Stomach (tissue), 4 donors: ENCODE measurements at regions not wholly inside any gene's neighbourhood (a gene's known extent, or its start where the extent isn't known, plus 50 kb on each side); places are given as distances from the start of the nearest gene placed in this dataset.

Experiments
- POLR2A ChIP-seq, 4 donors: fragments of 450-650 bp; IDR thresholded peaks; one replicate each; pipeline ENCODE4 v1.6.1; 2016; ENCODE audit warnings: antibody characterized with exemption in 4 of 4, control low read depth in 2 of 4, mild to moderate bottlenecking in 1 of 4, moderate library complexity in 1 of 4
- TF ChIP-seq, protein P1 (sequence below), 7 experiments: fragments of 450-650 bp in 4 of 7; fragments of 200-600 bp in 3 of 7; sonication (generic) in 3 of 7; IDR thresholded peaks; one replicate each; pipeline ENCODE4 v1.5.1; 2016 to 2019; ENCODE audit warnings: antibody characterized with exemption in 7 of 7, control low read depth in 2 of 7, mild to moderate bottlenecking in 1 of 7

- TF ChIP-seq, protein P1, sequence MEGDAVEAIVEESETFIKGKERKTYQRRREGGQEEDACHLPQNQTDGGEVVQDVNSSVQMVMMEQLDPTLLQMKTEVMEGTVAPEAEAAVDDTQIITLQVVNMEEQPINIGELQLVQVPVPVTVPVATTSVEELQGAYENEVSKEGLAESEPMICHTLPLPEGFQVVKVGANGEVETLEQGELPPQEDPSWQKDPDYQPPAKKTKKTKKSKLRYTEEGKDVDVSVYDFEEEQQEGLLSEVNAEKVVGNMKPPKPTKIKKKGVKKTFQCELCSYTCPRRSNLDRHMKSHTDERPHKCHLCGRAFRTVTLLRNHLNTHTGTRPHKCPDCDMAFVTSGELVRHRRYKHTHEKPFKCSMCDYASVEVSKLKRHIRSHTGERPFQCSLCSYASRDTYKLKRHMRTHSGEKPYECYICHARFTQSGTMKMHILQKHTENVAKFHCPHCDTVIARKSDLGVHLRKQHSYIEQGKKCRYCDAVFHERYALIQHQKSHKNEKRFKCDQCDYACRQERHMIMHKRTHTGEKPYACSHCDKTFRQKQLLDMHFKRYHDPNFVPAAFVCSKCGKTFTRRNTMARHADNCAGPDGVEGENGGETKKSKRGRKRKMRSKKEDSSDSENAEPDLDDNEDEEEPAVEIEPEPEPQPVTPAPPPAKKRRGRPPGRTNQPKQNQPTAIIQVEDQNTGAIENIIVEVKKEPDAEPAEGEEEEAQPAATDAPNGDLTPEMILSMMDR (IDR thresholded peaks at IDR 0.05) = no peak
- no peak for TF ChIP-seq POLR2A (IDR thresholded peaks at IDR 0.05)
Observed at GRCh38 chr21:15295875-15296274, 231.1 kb upstream of the NRIP1 start.
